ENCODE measurements at regions not wholly inside any gene's neighbourhood (a gene's known extent, or its start where the extent isn't known, plus 50 kb on each side); places are given as distances from the start of the nearest gene placed in this dataset.
"Not testable (repeated sequence)": the region's sequence is repeated elsewhere in the genome, so short reads cannot be mapped to it uniquely, and the experiment has no call there.

DNA sequence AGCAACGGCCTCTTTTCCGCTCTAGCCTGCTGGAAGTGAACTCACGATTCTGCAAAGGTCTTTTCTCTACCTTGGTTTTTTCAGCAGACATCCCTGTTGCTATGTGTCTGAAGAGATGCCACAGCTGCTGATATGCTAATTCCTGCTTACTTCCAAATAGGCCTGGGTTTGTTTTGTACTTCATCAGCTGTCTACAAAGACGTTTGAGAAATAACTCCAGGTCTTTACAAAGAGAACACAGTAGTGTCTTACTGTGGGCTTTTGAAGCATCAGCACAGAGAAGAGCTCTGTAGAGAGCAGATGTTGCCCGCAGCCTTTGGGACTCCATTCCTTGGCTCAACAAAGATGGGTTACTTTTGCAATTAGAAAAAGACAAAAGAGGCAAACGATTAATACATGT lies 1366.5 kb downstream of the AACS start:
- Histone ChIP-seq H3K9me3 (ENCODE audit: control insufficient read depth in 1 of 2, low read length in 2 of 2) (no peaks in the 10 kb centered on the region), H3K36me3 (ENCODE audit: control insufficient read depth in 1 of 2, insufficient read depth in 2 of 2, low read length in 2 of 2) (no peaks in the 10 kb centered on the region), H3K27ac (ENCODE audit: low read length) (no peak overlapping the region), H3K4me3 (ENCODE audit: low read depth in 1 of 2, low read length in 2 of 2) (no peak overlapping the region), H3K27me3 (ENCODE audit: low read depth, low read length) (no peaks in the 10 kb centered on the region), H3K4me1 (ENCODE audit: control insufficient read depth in 1 of 2, insufficient read depth in 2 of 2, low read length in 2 of 2) (no peaks in the 10 kb centered on the region)

DNA sequence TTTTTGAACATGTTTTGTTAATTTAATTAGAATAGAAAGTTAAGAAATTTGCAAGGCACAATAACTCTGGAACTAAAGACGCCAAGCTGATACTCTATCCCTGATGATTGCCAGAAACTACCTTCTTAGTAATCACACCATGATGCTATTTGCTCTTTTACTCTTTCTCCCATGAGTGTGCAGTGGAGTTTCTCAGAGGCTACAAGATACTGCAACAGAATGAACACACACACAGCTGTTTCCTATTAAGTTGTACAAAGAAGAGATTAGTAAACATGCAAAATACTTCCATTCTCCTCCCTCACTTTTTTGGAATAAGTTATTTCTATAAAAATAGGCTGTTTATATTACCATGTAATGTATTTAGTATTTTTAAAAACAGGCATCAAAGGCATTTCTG lies 1367.5 kb downstream of the AACS start:
- no peak overlapping the region for H3K27ac ChIP-seq (ENCODE audit: low read length)
- no peak overlapping the region for H3K4me3 ChIP-seq (ENCODE audit: low read depth in 1 of 2, low read length in 2 of 2)
- H3K27me3 ChIP-seq (ENCODE audit: low read depth, low read length): no peaks in the 10 kb centered on the region
- H3K36me3 ChIP-seq (ENCODE audit: control insufficient read depth in 1 of 2, insufficient read depth in 2 of 2, low read length in 2 of 2): no peaks in the 10 kb centered on the region
- no peaks in the 10 kb centered on the region for H3K9me3 ChIP-seq (ENCODE audit: control insufficient read depth in 1 of 2, low read length in 2 of 2)
- no peaks in the 10 kb centered on the region for H3K4me1 ChIP-seq (ENCODE audit: control insufficient read depth in 1 of 2, insufficient read depth in 2 of 2, low read length in 2 of 2)

GRCh38 chr12:126434412-126434985 lies 1369.3 kb downstream of the AACS start:
- Histone ChIP-seq H3K36me3 (ENCODE audit: control insufficient read depth in 1 of 2, insufficient read depth in 2 of 2, low read length in 2 of 2) (no peaks in the 10 kb centered on the region), H3K9me3 (ENCODE audit: control insufficient read depth in 1 of 2, low read length in 2 of 2) (no peaks in the 10 kb centered on the region), H3K4me3 (ENCODE audit: low read depth in 1 of 2, low read length in 2 of 2) (no peak overlapping the region), H3K27me3 (ENCODE audit: low read depth, low read length) (no peaks in the 10 kb centered on the region), H3K4me1 (ENCODE audit: control insufficient read depth in 1 of 2, insufficient read depth in 2 of 2, low read length in 2 of 2) (no peaks in the 10 kb centered on the region), H3K27ac (ENCODE audit: low read length) (no peak overlapping the region)

- Histone ChIP-seq H3K4me1 (ENCODE audit: control insufficient read depth in 1 of 2, insufficient read depth in 2 of 2, low read length in 2 of 2) (no peaks in the 10 kb centered on the region), H3K9me3 (ENCODE audit: control insufficient read depth in 1 of 2, low read length in 2 of 2) (no peaks in the 10 kb centered on the region), H3K36me3 (ENCODE audit: control insufficient read depth in 1 of 2, insufficient read depth in 2 of 2, low read length in 2 of 2) (no peaks in the 10 kb centered on the region), H3K27ac (ENCODE audit: low read length) (no peak overlapping the region), H3K27me3 (ENCODE audit: low read depth, low read length) (no peaks in the 10 kb centered on the region), H3K4me3 (ENCODE audit: low read depth in 1 of 2, low read length in 2 of 2) (no peak overlapping the region)
Observed at GRCh38 chr12:126436041-126436440, 1370.8 kb downstream of the AACS start.

DNA sequence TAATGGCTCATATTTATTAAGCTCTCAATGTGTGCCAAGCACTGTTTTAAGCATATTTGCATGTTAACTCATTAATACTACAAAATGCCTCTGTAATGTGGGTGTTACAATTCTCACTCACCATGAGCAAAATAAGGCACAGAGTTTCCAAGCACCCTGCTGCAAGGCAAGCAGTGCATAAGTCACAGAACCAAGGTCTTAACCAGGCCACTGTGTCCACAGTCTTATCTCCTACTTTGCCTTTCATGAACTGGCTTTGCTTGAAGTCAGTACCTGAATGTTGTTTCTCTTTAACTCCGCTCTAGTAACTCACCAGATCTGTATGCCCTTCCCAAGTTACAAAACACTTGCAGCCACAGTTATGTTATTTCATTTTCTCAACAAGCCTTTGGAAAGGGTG lies 1372.7 kb downstream of the AACS start:
- no peaks in the 10 kb centered on the region for H3K27me3 ChIP-seq (ENCODE audit: low read depth, low read length)
- H3K4me1 ChIP-seq (ENCODE audit: control insufficient read depth in 1 of 2, insufficient read depth in 2 of 2, low read length in 2 of 2): no peaks in the 10 kb centered on the region
- no peaks in the 10 kb centered on the region for H3K36me3 ChIP-seq (ENCODE audit: control insufficient read depth in 1 of 2, insufficient read depth in 2 of 2, low read length in 2 of 2)
- no peaks in the 10 kb centered on the region for H3K9me3 ChIP-seq (ENCODE audit: control insufficient read depth in 1 of 2, low read length in 2 of 2)
- H3K27ac ChIP-seq (ENCODE audit: low read length): no peak overlapping the region
- no peak overlapping the region for H3K4me3 ChIP-seq (ENCODE audit: low read depth in 1 of 2, low read length in 2 of 2)

- H3K4me1 ChIP-seq (ENCODE audit: control insufficient read depth in 1 of 2, insufficient read depth in 2 of 2, low read length in 2 of 2): no peaks in the 10 kb centered on the region
Observed at GRCh38 chr12:126443977-126444376, 1378.7 kb downstream of the AACS start.

DNA sequence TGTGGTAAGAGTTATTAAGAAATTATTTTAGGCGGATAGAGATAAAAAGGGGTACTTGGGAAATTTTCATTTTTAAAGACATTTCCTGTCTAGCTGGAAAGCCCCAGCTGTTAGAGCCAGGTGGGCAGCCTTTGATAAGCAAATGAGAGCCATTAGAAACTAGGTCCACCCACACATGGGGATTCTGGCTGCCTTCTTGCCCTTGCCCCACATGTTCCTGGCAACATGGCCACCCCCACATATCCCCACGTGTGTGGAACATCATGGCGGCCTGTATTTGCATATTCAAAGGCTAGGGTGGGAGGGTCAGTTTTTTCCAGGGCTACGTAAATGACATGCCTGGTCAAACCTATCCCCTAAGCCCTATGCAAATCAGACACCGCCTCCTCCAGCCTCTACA lies 1382.1 kb downstream of the AACS start:
- H3K4me1 ChIP-seq (ENCODE audit: control insufficient read depth in 1 of 2, insufficient read depth in 2 of 2, low read length in 2 of 2): no peaks in the 10 kb centered on the region
- peaks cover 0 to 4% of the 10 kb centered on the region in 2 donors for H3K9me3 ChIP-seq (ENCODE audit: control insufficient read depth in 1 of 2, low read length in 2 of 2)
- no peaks in the 10 kb centered on the region for H3K36me3 ChIP-seq (ENCODE audit: control insufficient read depth in 1 of 2, insufficient read depth in 2 of 2, low read length in 2 of 2)
- no peak overlapping the region for H3K27ac ChIP-seq (ENCODE audit: low read length)
- no peaks in the 10 kb centered on the region for H3K27me3 ChIP-seq (ENCODE audit: low read depth, low read length)
- H3K4me3 ChIP-seq (ENCODE audit: low read depth in 1 of 2, low read length in 2 of 2): no peak overlapping the region

More at GRCh38 chr12:126443977-126444376, 1378.7 kb downstream of the AACS start:
- Histone ChIP-seq H3K36me3 (ENCODE audit: control insufficient read depth in 1 of 2, insufficient read depth in 2 of 2, low read length in 2 of 2) (no peaks in the 10 kb centered on the region), H3K4me3 (ENCODE audit: low read depth in 1 of 2, low read length in 2 of 2) (no peak overlapping the region), H3K27me3 (ENCODE audit: low read depth, low read length) (no peaks in the 10 kb centered on the region), H3K27ac (ENCODE audit: low read length) (no peak overlapping the region), H3K9me3 (ENCODE audit: control insufficient read depth in 1 of 2, low read length in 2 of 2) (peaks cover 0 to 4% of the 10 kb centered on the region in 2 donors)

GRCh38 chr12:126451809-126452208 lies 1386.6 kb downstream of the AACS start:
- Histone ChIP-seq H3K9me3 (ENCODE audit: control insufficient read depth in 1 of 2, low read length in 2 of 2) (peaks cover 0 to 4% of the 10 kb centered on the region in 2 donors), H3K4me1 (ENCODE audit: control insufficient read depth in 1 of 2, insufficient read depth in 2 of 2, low read length in 2 of 2) (no peaks in the 10 kb centered on the region), H3K36me3 (ENCODE audit: control insufficient read depth in 1 of 2, insufficient read depth in 2 of 2, low read length in 2 of 2) (no peaks in the 10 kb centered on the region), H3K4me3 (ENCODE audit: low read depth in 1 of 2, low read length in 2 of 2) (no peak overlapping the region), H3K27ac (ENCODE audit: low read length) (no peak overlapping the region), H3K27me3 (ENCODE audit: low read depth, low read length) (no peaks in the 10 kb centered on the region)

DNA sequence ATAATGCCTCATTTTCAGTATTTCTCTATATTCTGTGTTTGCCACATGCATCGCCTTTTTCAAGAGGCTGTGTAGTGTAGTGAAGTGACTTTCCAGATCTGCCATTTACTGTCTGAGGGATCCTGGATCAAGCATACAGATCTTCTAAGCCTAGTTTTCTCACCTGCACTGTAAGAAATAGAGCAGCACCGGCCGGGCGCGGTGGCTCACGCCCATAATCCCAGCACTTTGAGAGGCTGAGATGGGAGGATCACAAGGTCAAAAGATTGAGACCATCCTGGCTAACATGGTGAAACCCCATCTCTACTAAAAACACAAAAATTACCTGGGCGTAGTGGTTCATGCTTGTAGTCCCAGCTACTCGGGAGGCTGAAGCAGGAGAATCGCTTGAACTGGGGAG lies 1387.5 kb downstream of the AACS start:
- not testable (repeated sequence) for H3K27me3 ChIP-seq (ENCODE audit: low read depth, low read length); H3K4me1 ChIP-seq (ENCODE audit: control insufficient read depth in 1 of 2, insufficient read depth in 2 of 2, low read length in 2 of 2); H3K27ac ChIP-seq (ENCODE audit: low read length); H3K9me3 ChIP-seq (ENCODE audit: control insufficient read depth in 1 of 2, low read length in 2 of 2); H3K36me3 ChIP-seq (ENCODE audit: control insufficient read depth in 1 of 2, insufficient read depth in 2 of 2, low read length in 2 of 2); H3K4me3 ChIP-seq (ENCODE audit: low read depth in 1 of 2, low read length in 2 of 2)

DNA sequence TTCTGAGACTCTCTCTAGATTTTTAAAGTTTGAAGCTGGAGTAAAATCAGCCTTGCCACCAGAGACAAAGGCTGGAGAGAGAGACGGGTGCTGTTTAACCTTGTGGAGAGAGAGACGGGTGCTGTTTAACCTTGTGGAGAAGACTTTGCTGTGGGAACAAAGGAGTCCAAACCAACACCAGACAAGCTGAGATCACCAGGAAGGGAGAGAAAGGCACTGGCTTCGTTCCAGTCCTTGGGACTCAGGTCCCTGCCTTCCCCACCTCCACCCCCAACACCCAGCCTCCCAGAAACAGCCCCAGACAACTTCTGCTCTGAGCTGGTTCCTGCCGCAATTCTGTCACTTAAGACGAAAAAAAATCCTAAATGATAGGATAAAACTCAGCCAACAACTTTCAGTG lies 1389.3 kb downstream of the AACS start:
- Histone ChIP-seq H3K4me3 (ENCODE audit: low read depth in 1 of 2, low read length in 2 of 2) (no peak overlapping the region), H3K36me3 (ENCODE audit: control insufficient read depth in 1 of 2, insufficient read depth in 2 of 2, low read length in 2 of 2) (no peaks in the 10 kb centered on the region), H3K9me3 (ENCODE audit: control insufficient read depth in 1 of 2, low read length in 2 of 2) (no peaks in the 10 kb centered on the region), H3K27me3 (ENCODE audit: low read depth, low read length) (no peaks in the 10 kb centered on the region), H3K27ac (ENCODE audit: low read length) (no peak overlapping the region), H3K4me1 (ENCODE audit: control insufficient read depth in 1 of 2, insufficient read depth in 2 of 2, low read length in 2 of 2) (no peaks in the 10 kb centered on the region)

- no peak overlapping the region for H3K27ac ChIP-seq (ENCODE audit: low read length)
- H3K9me3 ChIP-seq (ENCODE audit: control insufficient read depth in 1 of 2, low read length in 2 of 2): no peaks in the 10 kb centered on the region
- no peaks in the 10 kb centered on the region for H3K36me3 ChIP-seq (ENCODE audit: control insufficient read depth in 1 of 2, insufficient read depth in 2 of 2, low read length in 2 of 2)
- no peak overlapping the region for H3K4me3 ChIP-seq (ENCODE audit: low read depth in 1 of 2, low read length in 2 of 2)
- no peaks in the 10 kb centered on the region for H3K27me3 ChIP-seq (ENCODE audit: low read depth, low read length)
- H3K4me1 ChIP-seq (ENCODE audit: control insufficient read depth in 1 of 2, insufficient read depth in 2 of 2, low read length in 2 of 2): no peaks in the 10 kb centered on the region
Observed at GRCh38 chr12:126457776-126458175, 1392.5 kb downstream of the AACS start.

GRCh38 chr12:126464153-126464552 lies 1398.9 kb downstream of the AACS start:
- H3K36me3 ChIP-seq (ENCODE audit: control insufficient read depth in 1 of 2, insufficient read depth in 2 of 2, low read length in 2 of 2): no peaks in the 10 kb centered on the region
- no peaks in the 10 kb centered on the region for H3K9me3 ChIP-seq (ENCODE audit: control insufficient read depth in 1 of 2, low read length in 2 of 2)
- H3K4me3 ChIP-seq (ENCODE audit: low read depth in 1 of 2, low read length in 2 of 2): no peak overlapping the region
- H3K27me3 ChIP-seq (ENCODE audit: low read depth, low read length): no peaks in the 10 kb centered on the region
- H3K4me1 ChIP-seq (ENCODE audit: control insufficient read depth in 1 of 2, insufficient read depth in 2 of 2, low read length in 2 of 2): no peaks in the 10 kb centered on the region
- H3K27ac ChIP-seq (ENCODE audit: low read length): no peak overlapping the region

Data from muscle layer of duodenum (tissue), 2 donors.